ENCODE measurements at regions not wholly inside any gene's neighbourhood (a gene's known extent, or its start where the extent isn't known, plus 50 kb on each side); places are given as distances from the start of the nearest gene placed in this dataset.

- no peak for DNase-seq (ENCODE audit: low spot score)
Observed at GRCh38 chr20:22861231-22861980, 173.7 kb upstream of the SSTR4 start.

GRCh38 chr20:22861990-22862389 lies 173.1 kb upstream of the SSTR4 start:
- no peak for DNase-seq (ENCODE audit: low spot score)

GRCh38 chr20:22862671-22863230 lies 172.4 kb upstream of the SSTR4 start:
- DNase-seq (ENCODE audit: low spot score): no peak

GRCh38 chr20:22863826-22864225 lies 171.3 kb upstream of the SSTR4 start:
- DNase-seq (ENCODE audit: low spot score): no peak

GRCh38 chr20:22866812-22867341 lies 168.2 kb upstream of the SSTR4 start:
- no peak for DNase-seq (ENCODE audit: low spot score)

GRCh38 chr20:22878166-22878565 lies 156.9 kb upstream of the SSTR4 start:
- no peak for DNase-seq (ENCODE audit: low spot score)

GRCh38 chr20:22880277-22880676 lies 154.8 kb upstream of the SSTR4 start:
- no peak for DNase-seq (ENCODE audit: low spot score)

- no peak for DNase-seq (ENCODE audit: low spot score)
Observed at GRCh38 chr20:22887796-22888195, 147.3 kb upstream of the SSTR4 start.

GRCh38 chr20:22890594-22891300 lies 144.4 kb upstream of the SSTR4 start:
- DNase-seq (ENCODE audit: low spot score): no peak

- no peak for DNase-seq (ENCODE audit: low spot score)
Observed at GRCh38 chr20:22901164-22901563, 133.9 kb upstream of the SSTR4 start.

GRCh38 chr20:22901921-22902320 lies 133.2 kb upstream of the SSTR4 start:
- no peak for DNase-seq (ENCODE audit: low spot score)

GRCh38 chr20:22904386-22904785 lies 130.7 kb upstream of the SSTR4 start:
- DNase-seq (ENCODE audit: low spot score): no peak

GRCh38 chr20:22904905-22905304 lies 130.2 kb upstream of the SSTR4 start:
- no peak for DNase-seq (ENCODE audit: low spot score)

GRCh38 chr20:22905658-22906057 lies 129.5 kb upstream of the SSTR4 start:
- DNase-seq (ENCODE audit: low spot score): no peak

- DNase-seq (ENCODE audit: low spot score): no peak
Observed at GRCh38 chr20:22908437-22908836, 126.7 kb upstream of the SSTR4 start.

GRCh38 chr20:22908944-22909343 lies 126.2 kb upstream of the SSTR4 start:
- DNase-seq (ENCODE audit: low spot score): no peak

GRCh38 chr20:22909436-22909835 lies 125.7 kb upstream of the SSTR4 start:
- no peak for DNase-seq (ENCODE audit: low spot score)

GRCh38 chr20:22910287-22910852 lies 124.7 kb upstream of the SSTR4 start:
- no peak for DNase-seq (ENCODE audit: low spot score)

- DNase-seq (ENCODE audit: low spot score): no peak
Observed at GRCh38 chr20:22914291-22914690, 120.8 kb upstream of the SSTR4 start.

- DNase-seq (ENCODE audit: low spot score): no peak
Observed at GRCh38 chr20:22915512-22915911, 119.6 kb upstream of the SSTR4 start.

- DNase-seq (ENCODE audit: low spot score): no peak
Observed at GRCh38 chr20:22916021-22916842, 118.9 kb upstream of the SSTR4 start.

Data from NAMALWA (cell line).